GM12878 (cell line): ENCODE measurements at regions not wholly inside any gene's neighbourhood (a gene's known extent, or its start where the extent isn't known, plus 50 kb on each side); places are given as distances from the start of the nearest gene placed in this dataset.

Experiments
- ATAC-seq: fragments of 200-7000 bp; cut with Tn5 transposase; 3 replicates; pipeline ENCODE4 v1.9.1; 2020; ENCODE audit warnings: mild to moderate bottlenecking, moderate library complexity
- BruUV-seq: library from RNA; stranded (reverse); fragments of 400-500 nt; replicated peaks from 2 replicates; lab custom pipeline; 2021; lab: Mats Ljungman, UMichigan
- CTCF ChIA-PET: fragments of 300-600 bp; sonication (Branson Sonifier 250); formaldehyde crosslinking; extraction: SDS; loops from one replicate; lab custom pipeline; 2021; ENCODE audit warnings: inconsistent platforms; lab: Yijun Ruan, JAX
- POLR2A ChIA-PET: fragments of 350-600 bp; formaldehyde crosslinking; extraction: SDS; loops from one replicate; lab custom pipeline; 2021; ENCODE audit warnings: inconsistent platforms; lab: Charles Lee
- RAD21 ChIA-PET: fragments of 300-600 bp; sonication (Branson Sonifier 250); formaldehyde crosslinking; loops from one replicate; lab custom pipeline; 2023; ENCODE audit warnings: antibody characterized with exemption; ENCODE audit not compliant: unreplicated experiment; lab: Charles Lee
- SMC1A ChIA-PET: fragments of 300-600 bp; sonication (Branson Sonifier 250); formaldehyde crosslinking; loops from one replicate; lab custom pipeline; 2023; ENCODE audit not compliant: unreplicated experiment, uncharacterized antibody; lab: Charles Lee
- DNase-seq: peaks from one replicate; pipeline ENCODE4 v3.0.0-alpha.2; 2011; ENCODE audit warnings: low read depth, low spot score
- FAIRE-seq: peaks from 3 replicates; lab custom pipeline; 2011; peaks lifted over from hg19 to GRCh38; lab: Jason Lieb, UNC
- H2AFZ ChIP-seq: 2 replicates; pipeline ENCODE4 v1.6.0; 2011; ENCODE audit warnings: low read depth, low read length, control low read depth; ENCODE audit not compliant: control insufficient read depth
- H3K27ac ChIP-seq: 2 replicates; pipeline ENCODE4 v1.5.1; 2011; ENCODE audit warnings: control low read depth; ENCODE audit not compliant: control insufficient read depth, insufficient read depth
- H3K27me3 ChIP-seq, 2 experiments: replicated peaks in 1 of 2; 2 replicates each; pipeline versions ENCODE4 v1.6.0 to v1.6.1; 2011; ENCODE audit warnings: low read length in 1 of 2; ENCODE audit not compliant: control insufficient read depth in 2 of 2, insufficient read depth in 2 of 2
- H3K36me3 ChIP-seq, 2 experiments: 2 replicates each; pipeline ENCODE4 v1.5.1; 2011; ENCODE audit warnings: low read length in 1 of 2; ENCODE audit not compliant: control insufficient read depth in 2 of 2, insufficient read depth in 2 of 2
- H3K4me1 ChIP-seq: 2 replicates; pipeline ENCODE4 v1.6.1; 2011; ENCODE audit warnings: mild to moderate bottlenecking, low read length, moderate library complexity, mixed read lengths; ENCODE audit not compliant: control insufficient read depth, insufficient read depth
- H3K4me2 ChIP-seq: 2 replicates; pipeline ENCODE4 v1.6.0; 2011; ENCODE audit warnings: control low read depth; ENCODE audit not compliant: control insufficient read depth, insufficient read depth
- H3K4me3 ChIP-seq: fragments of 200-600 bp; sonication (generic); 2 replicates; pipeline ENCODE4 v1.5.1; 2016
- H3K79me2 ChIP-seq: 2 replicates; pipeline ENCODE4 v1.6.0; 2011; ENCODE audit warnings: low read length; ENCODE audit not compliant: control insufficient read depth, insufficient read depth
- H3K9ac ChIP-seq: 2 replicates; pipeline ENCODE4 v1.8.0; 2011; ENCODE audit warnings: low read length, control low read depth, mixed read lengths; ENCODE audit not compliant: control insufficient read depth, insufficient read depth
- H3K9me3 ChIP-seq: replicated peaks from 3 replicates; pipeline ENCODE4 v1.5.1; 2011; ENCODE audit warnings: mild to moderate bottlenecking, low read length; ENCODE audit not compliant: control insufficient read depth, insufficient read depth
- H4K20me1 ChIP-seq: 2 replicates; pipeline ENCODE4 v1.6.0; 2011; ENCODE audit not compliant: control insufficient read depth, insufficient read depth
- BCL11A ChIP-seq: IDR thresholded peaks from 2 replicates; pipeline ENCODE4 v1.6.1; 2011; ENCODE audit warnings: low read depth, low read length
- JUND ChIP-seq: IDR thresholded peaks from 2 replicates; pipeline ENCODE4 v1.6.1; 2012; ENCODE audit warnings: low read depth, mild to moderate bottlenecking, low read length, improper control_type of control experiment, moderate library complexity
- MEF2A ChIP-seq: IDR thresholded peaks from 2 replicates; pipeline ENCODE4 v1.6.1; 2011; ENCODE audit warnings: low read depth, mild to moderate bottlenecking, low read length, moderate library complexity; ENCODE audit not compliant: insufficient read depth
- NFIC ChIP-seq: IDR thresholded peaks from 2 replicates; pipeline ENCODE4 v1.6.1; 2012; ENCODE audit warnings: low read depth, mild to moderate bottlenecking, inconsistent platforms, low read length, moderate library complexity
- POLR2AphosphoS5 ChIP-seq: IDR thresholded peaks from 2 replicates; pipeline ENCODE4 v1.6.1; 2011; ENCODE audit warnings: mild to moderate bottlenecking, low read length, inconsistent platforms
- RAD51 ChIP-seq: fragments of 450-650 bp; IDR thresholded peaks from 2 replicates; pipeline ENCODE4 v1.6.1; 2016; ENCODE audit warnings: moderate library complexity, mild to moderate bottlenecking, inconsistent platforms
- RUNX3 ChIP-seq: IDR thresholded peaks from 2 replicates; pipeline ENCODE4 v1.6.1; 2012; ENCODE audit warnings: low read length, inconsistent platforms
- USF1 ChIP-seq: IDR thresholded peaks from 2 replicates; pipeline ENCODE4 v1.6.1; 2011; ENCODE audit warnings: borderline replicate concordance, low read depth, mild to moderate bottlenecking, moderate library complexity, mixed read lengths, low read length; ENCODE audit not compliant: insufficient read depth; ENCODE audit errors: extremely low read length
- WGBS: methylation state at CpG from one replicate; pipeline ENCODE4 v1.1.6; 2016; ENCODE audit warnings: low lambda C conversion rate; ENCODE audit not compliant: insufficient replicate concordance, insufficient coverage; ENCODE audit errors: missing lambda C conversion rate; 5-methylcytosine and 5-hydroxymethylcytosine counted together
- in situ Hi-C: fragments of 300-500 bp; cut with MboI; formaldehyde crosslinking; loops from 9 replicates; pipeline ENCODE4 v1.14.3; 2018; ENCODE audit warnings: mixed read lengths
- intact Hi-C: fragments of 100-400 bp; cut with micrococcal nuclease; formaldehyde crosslinking; loops from one replicate; pipeline ENCODE4 v1.14.2; 2022; ENCODE audit not compliant: unreplicated experiment
- TF ChIP-seq, protein P1 (sequence below): fragments of 150-350 bp; IDR thresholded peaks from 2 replicates; pipeline ENCODE4 v1.6.1; 2014; ENCODE audit warnings: mild to moderate bottlenecking, low read depth, low read length

GRCh38 chr9:116070256-116070914 lies 83.2 kb upstream of the PAPPA start:
- FAIRE-seq = no peak

DNA sequence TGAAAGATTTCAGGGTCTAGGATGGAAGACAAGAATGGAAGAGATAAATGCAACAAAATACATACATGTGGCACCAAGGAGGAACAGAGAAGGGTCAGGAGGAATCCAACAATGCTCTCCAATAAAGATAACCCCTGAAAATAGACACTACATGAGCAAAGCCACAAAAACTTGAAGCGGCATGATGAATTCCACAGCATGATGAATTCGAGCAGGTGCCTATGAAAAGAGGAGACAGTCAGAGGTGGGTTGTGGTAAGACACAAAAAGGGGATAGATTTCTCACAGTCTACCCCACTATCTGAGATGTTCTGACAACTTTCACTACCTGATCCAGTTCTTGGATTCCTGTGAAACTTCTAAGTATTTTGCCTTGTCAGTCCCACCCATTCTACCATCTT lies 81.5 kb upstream of the PAPPA start:
- Histone ChIP-seq H3K4me1 (no peaks in the 10 kb centered on the region), H3K4me2 (no peak overlapping the region), H2AFZ (no peak overlapping the region), H3K27ac (no peak overlapping the region), H3K9ac (no peak overlapping the region), H3K9me3 (no peaks in the 10 kb centered on the region), H3K27me3 (no peaks in the 10 kb centered on the region), H3K36me3 (no peaks in the 10 kb centered on the region), H3K4me3 (no peak overlapping the region), H4K20me1 (no peaks in the 10 kb centered on the region), H3K79me2 (no peaks in the 10 kb centered on the region)
- intact Hi-C loops (loop anchor here (10.0 kb wide), 1 partner anchor 57 kb away; no protein-coding TSS in a partner anchor), in situ Hi-C loops (no loop called here)
- 0% methylated on average over 2 of the region's 2 CpGs for WGBS
- ChIA-PET CTCF (no interaction called here), POLR2A (no interaction called here), SMC1A (interaction anchor here (0.6 kb wide), 1 partner anchor 450 kb away, joined by 3 read pairs; no protein-coding TSS in a partner anchor), RAD21 (no interaction called here)
- BruUV-seq = no TSS peak
- ATAC-seq (no peak), FAIRE-seq (no peak), DNase-seq (no peak)
- no peak for TF ChIP-seq BCL11A
- TF ChIP-seq USF1 = no peak
- TF ChIP-seq NFIC = no peak
- TF ChIP-seq POLR2AphosphoS5 = no peak
- no peak for TF ChIP-seq RAD51
- TF ChIP-seq JUND = no peak

More at GRCh38 chr9:116070256-116070914, 83.2 kb upstream of the PAPPA start:
- ChIA-PET RAD21 (no interaction called here), POLR2A (no interaction called here), CTCF (no interaction called here), SMC1A (no interaction called here)
- 0% methylated on average over 4 of the region's 4 CpGs for WGBS
- H2AFZ ChIP-seq = no peak overlapping the region
- H3K27ac ChIP-seq = no peak overlapping the region
- no peaks in the 10 kb centered on the region for H3K9me3 ChIP-seq
- no TSS peak for BruUV-seq
- intact Hi-C loops (loop anchor here (10.0 kb wide), 1 partner anchor 56 kb away; no protein-coding TSS in a partner anchor), in situ Hi-C loops (no loop called here)
- no peak overlapping the region for H3K9ac ChIP-seq
- no peaks in the 10 kb centered on the region for H3K4me1 ChIP-seq
- no peaks in the 10 kb centered on the region for H3K36me3 ChIP-seq
- no peak overlapping the region for H3K4me3 ChIP-seq
- H3K79me2 ChIP-seq = no peaks in the 10 kb centered on the region
- H3K27me3 ChIP-seq = no peaks in the 10 kb centered on the region
- DNase-seq (no peak), ATAC-seq (no peak)
- H4K20me1 ChIP-seq = no peaks in the 10 kb centered on the region
- no peak overlapping the region for H3K4me2 ChIP-seq
- TF ChIP-seq MEF2A (no peak), RUNX3 (no peak)
- TF ChIP-seq, protein P1, sequence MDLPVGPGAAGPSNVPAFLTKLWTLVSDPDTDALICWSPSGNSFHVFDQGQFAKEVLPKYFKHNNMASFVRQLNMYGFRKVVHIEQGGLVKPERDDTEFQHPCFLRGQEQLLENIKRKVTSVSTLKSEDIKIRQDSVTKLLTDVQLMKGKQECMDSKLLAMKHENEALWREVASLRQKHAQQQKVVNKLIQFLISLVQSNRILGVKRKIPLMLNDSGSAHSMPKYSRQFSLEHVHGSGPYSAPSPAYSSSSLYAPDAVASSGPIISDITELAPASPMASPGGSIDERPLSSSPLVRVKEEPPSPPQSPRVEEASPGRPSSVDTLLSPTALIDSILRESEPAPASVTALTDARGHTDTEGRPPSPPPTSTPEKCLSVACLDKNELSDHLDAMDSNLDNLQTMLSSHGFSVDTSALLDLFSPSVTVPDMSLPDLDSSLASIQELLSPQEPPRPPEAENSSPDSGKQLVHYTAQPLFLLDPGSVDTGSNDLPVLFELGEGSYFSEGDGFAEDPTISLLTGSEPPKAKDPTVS = no peak
